Panc1 (cell line): ENCODE measurements at regions not wholly inside any gene's neighbourhood (a gene's known extent, or its start where the extent isn't known, plus 50 kb on each side); places are given as distances from the start of the nearest gene placed in this dataset.
"Not testable (repeated sequence)": the region's sequence is repeated elsewhere in the genome, so short reads cannot be mapped to it uniquely, and the experiment has no call there.

Experiments
- POLR2AphosphoS5 ChIP-seq: IDR thresholded peaks from 2 replicates; pipeline ENCODE4 v1.6.1; 2012; ENCODE audit warnings: mild to moderate bottlenecking, low read depth, low read length, moderate library complexity
- TF ChIP-seq, protein P1 (sequence below): fragments of 450-650 bp; IDR thresholded peaks from 2 replicates; pipeline ENCODE4 v1.5.1; 2017; ENCODE audit warnings: mild to moderate bottlenecking
- TF ChIP-seq, protein P2 (sequence below), 2 experiments: IDR thresholded peaks; 2 replicates each; pipeline ENCODE4 v1.6.1; 2011 to 2012; ENCODE audit warnings: low read depth in 2 of 2, control low read depth in 1 of 2, low read length in 1 of 2, mild to moderate bottlenecking in 1 of 2, moderate library complexity in 1 of 2; ENCODE audit not compliant: insufficient read depth in 1 of 2

DNA sequence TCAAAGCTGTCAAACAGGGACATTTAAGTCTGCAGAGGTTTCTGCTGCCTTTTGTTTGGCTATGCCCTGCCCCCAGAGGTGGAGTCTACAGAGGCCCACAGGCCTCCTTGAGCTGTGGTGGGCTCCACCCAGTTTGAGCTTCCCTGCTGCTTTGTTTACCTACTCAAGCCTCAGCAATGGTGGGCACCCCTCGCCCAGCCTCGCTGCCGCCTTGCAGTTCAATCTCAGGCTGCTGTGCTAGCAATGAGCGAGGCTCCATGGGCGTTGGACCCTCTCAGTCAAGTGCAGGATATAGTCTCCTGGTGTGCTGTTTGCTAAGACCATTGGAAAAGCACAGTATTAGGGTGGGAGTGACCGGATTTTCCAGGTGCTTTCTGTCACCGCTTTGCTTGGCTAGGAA is 477.6 kb upstream of the IL12A start:
- not testable (repeated sequence) for TF ChIP-seq POLR2AphosphoS5
- TF ChIP-seq, protein P1, sequence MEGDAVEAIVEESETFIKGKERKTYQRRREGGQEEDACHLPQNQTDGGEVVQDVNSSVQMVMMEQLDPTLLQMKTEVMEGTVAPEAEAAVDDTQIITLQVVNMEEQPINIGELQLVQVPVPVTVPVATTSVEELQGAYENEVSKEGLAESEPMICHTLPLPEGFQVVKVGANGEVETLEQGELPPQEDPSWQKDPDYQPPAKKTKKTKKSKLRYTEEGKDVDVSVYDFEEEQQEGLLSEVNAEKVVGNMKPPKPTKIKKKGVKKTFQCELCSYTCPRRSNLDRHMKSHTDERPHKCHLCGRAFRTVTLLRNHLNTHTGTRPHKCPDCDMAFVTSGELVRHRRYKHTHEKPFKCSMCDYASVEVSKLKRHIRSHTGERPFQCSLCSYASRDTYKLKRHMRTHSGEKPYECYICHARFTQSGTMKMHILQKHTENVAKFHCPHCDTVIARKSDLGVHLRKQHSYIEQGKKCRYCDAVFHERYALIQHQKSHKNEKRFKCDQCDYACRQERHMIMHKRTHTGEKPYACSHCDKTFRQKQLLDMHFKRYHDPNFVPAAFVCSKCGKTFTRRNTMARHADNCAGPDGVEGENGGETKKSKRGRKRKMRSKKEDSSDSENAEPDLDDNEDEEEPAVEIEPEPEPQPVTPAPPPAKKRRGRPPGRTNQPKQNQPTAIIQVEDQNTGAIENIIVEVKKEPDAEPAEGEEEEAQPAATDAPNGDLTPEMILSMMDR: not testable (repeated sequence)
- TF ChIP-seq, protein P2, sequence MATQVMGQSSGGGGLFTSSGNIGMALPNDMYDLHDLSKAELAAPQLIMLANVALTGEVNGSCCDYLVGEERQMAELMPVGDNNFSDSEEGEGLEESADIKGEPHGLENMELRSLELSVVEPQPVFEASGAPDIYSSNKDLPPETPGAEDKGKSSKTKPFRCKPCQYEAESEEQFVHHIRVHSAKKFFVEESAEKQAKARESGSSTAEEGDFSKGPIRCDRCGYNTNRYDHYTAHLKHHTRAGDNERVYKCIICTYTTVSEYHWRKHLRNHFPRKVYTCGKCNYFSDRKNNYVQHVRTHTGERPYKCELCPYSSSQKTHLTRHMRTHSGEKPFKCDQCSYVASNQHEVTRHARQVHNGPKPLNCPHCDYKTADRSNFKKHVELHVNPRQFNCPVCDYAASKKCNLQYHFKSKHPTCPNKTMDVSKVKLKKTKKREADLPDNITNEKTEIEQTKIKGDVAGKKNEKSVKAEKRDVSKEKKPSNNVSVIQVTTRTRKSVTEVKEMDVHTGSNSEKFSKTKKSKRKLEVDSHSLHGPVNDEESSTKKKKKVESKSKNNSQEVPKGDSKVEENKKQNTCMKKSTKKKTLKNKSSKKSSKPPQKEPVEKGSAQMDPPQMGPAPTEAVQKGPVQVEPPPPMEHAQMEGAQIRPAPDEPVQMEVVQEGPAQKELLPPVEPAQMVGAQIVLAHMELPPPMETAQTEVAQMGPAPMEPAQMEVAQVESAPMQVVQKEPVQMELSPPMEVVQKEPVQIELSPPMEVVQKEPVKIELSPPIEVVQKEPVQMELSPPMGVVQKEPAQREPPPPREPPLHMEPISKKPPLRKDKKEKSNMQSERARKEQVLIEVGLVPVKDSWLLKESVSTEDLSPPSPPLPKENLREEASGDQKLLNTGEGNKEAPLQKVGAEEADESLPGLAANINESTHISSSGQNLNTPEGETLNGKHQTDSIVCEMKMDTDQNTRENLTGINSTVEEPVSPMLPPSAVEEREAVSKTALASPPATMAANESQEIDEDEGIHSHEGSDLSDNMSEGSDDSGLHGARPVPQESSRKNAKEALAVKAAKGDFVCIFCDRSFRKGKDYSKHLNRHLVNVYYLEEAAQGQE (IDR thresholded peaks at IDR 0.05; ENCODE audit: insufficient read depth in 1 of 2, low read depth in 2 of 2, low read length in 1 of 2): not testable (repeated sequence)
